ENCODE measurements at regions not wholly inside any gene's neighbourhood (a gene's known extent, or its start where the extent isn't known, plus 50 kb on each side); places are given as distances from the start of the nearest gene placed in this dataset.

DNA sequence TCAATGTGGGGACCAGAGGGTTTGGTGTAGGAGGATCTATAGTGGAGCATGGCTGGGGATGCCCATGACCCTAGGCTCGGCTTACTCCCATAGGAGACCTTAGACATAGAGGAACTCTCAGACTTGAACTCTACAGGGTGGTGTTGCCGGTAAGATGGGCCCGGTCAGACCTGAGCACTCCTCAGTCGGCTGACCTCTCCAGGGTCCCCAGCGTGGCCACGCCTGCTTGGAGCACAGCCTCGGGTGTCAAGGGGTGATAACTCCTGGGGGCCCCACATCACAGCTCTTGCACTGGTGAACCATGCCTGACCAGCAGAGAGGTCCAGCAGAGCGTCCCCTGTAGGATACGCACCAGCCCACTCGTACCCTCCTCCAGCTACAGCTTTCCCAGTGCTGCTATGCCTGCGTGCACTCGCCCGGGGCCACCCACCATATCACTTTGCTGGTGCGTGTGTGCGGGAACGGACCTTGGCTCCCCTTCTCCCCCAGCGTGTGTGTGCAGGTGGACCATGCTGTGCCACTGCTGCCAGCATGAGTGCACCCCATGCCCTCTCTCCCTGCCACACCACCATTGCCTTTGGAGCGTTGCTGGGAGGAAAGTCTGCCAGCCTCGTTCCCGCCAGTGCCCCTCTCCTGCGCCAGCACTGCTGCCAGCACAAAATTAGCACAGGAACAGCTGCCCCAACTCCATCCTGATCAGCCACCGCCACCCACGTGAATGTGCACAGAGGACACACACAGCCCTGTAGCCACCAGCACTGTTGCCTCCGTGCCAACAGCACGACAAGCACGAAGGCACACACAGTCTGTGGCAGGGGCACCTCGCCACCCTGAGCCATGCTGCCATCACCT is 806.6 kb downstream of the GLUD2 start:
- DNase-seq (ENCODE audit: low spot score): no peak
- TF ChIP-seq, protein P1, sequence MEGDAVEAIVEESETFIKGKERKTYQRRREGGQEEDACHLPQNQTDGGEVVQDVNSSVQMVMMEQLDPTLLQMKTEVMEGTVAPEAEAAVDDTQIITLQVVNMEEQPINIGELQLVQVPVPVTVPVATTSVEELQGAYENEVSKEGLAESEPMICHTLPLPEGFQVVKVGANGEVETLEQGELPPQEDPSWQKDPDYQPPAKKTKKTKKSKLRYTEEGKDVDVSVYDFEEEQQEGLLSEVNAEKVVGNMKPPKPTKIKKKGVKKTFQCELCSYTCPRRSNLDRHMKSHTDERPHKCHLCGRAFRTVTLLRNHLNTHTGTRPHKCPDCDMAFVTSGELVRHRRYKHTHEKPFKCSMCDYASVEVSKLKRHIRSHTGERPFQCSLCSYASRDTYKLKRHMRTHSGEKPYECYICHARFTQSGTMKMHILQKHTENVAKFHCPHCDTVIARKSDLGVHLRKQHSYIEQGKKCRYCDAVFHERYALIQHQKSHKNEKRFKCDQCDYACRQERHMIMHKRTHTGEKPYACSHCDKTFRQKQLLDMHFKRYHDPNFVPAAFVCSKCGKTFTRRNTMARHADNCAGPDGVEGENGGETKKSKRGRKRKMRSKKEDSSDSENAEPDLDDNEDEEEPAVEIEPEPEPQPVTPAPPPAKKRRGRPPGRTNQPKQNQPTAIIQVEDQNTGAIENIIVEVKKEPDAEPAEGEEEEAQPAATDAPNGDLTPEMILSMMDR (IDR thresholded peaks at IDR 0.05; ENCODE audit: borderline replicate concordance, control extremely low read depth, extremely low read depth, insufficient read depth, missing control alignments): no peak
- in situ Hi-C loops (cut with MboI; ENCODE audit: low sequenced_read_pairs, unreplicated experiment): no loop called here

DNA sequence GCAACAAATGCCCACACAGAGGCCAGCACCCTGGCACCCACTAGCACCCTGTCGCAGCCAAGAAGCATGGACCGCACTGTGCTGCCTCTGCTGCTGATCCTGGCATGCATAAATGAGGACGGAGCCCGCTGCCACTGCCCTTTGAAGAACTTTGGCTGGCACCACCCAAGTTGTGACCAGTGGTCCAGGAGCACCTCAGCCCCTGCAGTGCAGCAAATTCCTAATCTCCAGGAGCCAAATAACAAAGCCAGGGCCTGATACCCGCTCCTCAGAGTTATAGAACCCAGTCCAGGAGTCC is 807.2 kb downstream of the GLUD2 start:
- TF ChIP-seq, protein P1 (IDR thresholded peaks at IDR 0.05; ENCODE audit: borderline replicate concordance, control extremely low read depth, extremely low read depth, insufficient read depth, missing control alignments): no peak
- in situ Hi-C loops (cut with MboI; ENCODE audit: low sequenced_read_pairs, unreplicated experiment): no loop called here
- no peak for DNase-seq (ENCODE audit: low spot score)

DNA sequence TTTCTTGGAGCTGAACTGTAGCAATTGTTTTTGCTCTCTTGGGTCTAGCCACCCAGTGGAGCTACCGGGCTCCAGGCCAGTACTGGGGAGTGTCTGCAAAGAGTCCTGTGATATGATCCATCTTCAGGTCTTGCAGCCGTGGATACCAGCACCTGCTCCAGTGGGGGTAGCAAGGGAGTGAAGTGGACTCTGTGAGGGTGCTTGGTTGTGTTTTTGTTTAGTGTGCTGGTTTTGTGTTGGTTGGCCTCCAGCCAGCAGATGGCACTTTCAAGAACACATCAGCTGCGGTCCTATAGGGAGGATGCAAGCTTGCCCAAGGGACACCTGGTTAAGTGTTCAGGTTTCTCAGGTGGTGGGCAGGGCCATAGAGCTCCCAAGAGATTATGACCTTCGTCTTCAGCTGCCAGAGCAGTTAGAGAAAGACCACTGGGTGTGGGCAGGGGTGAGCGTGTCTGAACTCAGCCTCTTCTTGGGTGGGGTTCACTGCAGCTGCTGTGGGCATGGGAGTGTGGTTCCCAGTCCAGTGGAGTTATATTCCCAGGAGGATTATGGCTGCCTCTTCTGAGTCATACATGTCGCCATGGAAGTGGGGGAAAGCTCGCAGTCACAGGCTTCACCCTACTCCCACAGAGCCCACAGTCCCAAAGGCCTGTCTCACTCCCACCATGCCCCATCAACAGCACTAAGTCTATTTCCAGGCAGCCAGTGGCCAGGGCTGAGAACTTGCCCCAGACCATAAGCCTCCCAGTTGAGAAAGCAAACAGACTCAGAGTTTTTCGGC is 811.6 kb downstream of the GLUD2 start:
- in situ Hi-C loops (cut with MboI; ENCODE audit: low sequenced_read_pairs, unreplicated experiment): no loop called here
- TF ChIP-seq, protein P1 (IDR thresholded peaks at IDR 0.05; ENCODE audit: borderline replicate concordance, control extremely low read depth, extremely low read depth, insufficient read depth, missing control alignments): no peak
- no peak for DNase-seq (ENCODE audit: low spot score)

DNA sequence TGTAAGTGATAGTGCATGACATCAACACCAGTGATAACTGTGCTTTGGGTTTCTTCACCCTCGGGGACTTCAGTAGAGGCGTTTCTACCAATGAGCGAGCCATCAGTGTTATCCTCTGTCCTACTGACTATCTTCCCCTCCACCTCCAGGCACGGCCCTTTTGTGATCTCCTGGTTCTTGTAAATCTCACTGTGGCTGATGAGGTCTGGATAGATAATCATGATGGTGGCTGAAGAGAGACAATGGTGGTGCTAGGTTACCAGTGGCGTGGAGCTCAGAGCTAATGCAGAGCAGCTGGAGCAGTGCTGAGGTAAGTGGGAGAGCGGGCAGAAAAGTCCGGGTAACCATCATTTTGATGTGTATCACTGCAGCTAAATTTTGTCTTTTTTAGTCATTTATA is 816.6 kb downstream of the GLUD2 start:
- TF ChIP-seq, protein P1 (IDR thresholded peaks at IDR 0.05; ENCODE audit: borderline replicate concordance, control extremely low read depth, extremely low read depth, insufficient read depth, missing control alignments): no peak
- no peak for DNase-seq (ENCODE audit: low spot score)
- in situ Hi-C loops (cut with MboI; ENCODE audit: low sequenced_read_pairs, unreplicated experiment): no loop called here

DNA sequence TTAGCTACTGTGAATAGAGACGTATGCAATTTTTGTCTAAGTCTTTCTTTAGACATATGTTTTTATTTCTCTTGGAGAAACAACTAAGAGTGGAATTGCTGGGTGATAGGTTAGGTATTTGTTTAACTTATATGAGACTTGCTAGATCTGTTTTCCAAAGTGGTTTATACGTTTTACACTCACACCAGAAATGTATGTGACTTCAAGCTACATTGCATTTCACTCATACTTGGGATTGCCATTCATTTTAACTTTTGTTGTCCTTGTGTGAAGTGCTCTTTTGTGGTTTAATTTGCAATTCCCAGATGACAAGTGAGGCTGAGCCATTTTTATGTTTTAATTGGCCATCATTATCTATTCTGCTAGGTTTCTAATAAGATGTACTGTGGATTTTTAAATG is 817.2 kb downstream of the GLUD2 start:
- no peak for DNase-seq (ENCODE audit: low spot score)
- TF ChIP-seq, protein P1 (IDR thresholded peaks at IDR 0.05; ENCODE audit: borderline replicate concordance, control extremely low read depth, extremely low read depth, insufficient read depth, missing control alignments): no peak
- in situ Hi-C loops (cut with MboI; ENCODE audit: low sequenced_read_pairs, unreplicated experiment): no loop called here

DNA sequence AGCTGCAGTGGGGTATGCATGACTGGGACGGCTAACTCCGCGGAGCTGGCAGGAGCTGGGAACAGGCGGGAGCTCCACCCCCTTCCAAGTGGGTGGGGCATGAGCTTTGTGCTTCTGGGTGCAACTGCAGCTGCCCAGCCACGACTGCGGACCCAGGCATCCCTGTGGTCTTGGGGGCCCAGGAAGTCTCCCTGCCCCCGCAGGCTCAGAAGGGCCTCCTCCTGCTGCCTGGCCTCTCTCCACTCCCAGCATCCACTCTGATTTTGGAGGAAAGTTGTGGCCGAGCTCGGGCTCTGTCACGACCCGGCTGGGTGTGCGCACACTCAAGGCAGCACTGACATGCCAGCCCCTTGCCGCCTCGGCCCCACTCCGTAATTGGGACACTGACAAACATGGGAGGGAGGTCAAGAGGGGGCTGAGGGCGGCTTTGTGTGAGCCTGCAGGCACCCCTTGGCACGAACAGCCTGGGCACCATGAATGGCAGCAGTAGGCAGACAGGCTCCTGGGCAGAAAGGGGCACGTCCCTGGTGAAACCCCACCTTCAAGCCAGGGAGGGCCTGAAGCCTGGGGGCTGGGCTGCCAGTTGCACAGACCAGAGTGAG is 822.6 kb downstream of the GLUD2 start:
- in situ Hi-C loops (cut with MboI; ENCODE audit: low sequenced_read_pairs, unreplicated experiment): no loop called here
- TF ChIP-seq, protein P1 (IDR thresholded peaks at IDR 0.05; ENCODE audit: borderline replicate concordance, control extremely low read depth, extremely low read depth, insufficient read depth, missing control alignments): no peak
- no peak for DNase-seq (ENCODE audit: low spot score)
